GM12878 (cell line): ENCODE measurements at regions not wholly inside any gene's neighbourhood (a gene's known extent, or its start where the extent isn't known, plus 50 kb on each side); places are given as distances from the start of the nearest gene placed in this dataset.

ENCODE experiments used
- ATAC-seq: fragments of 200-7000 bp; cut with Tn5 transposase; 3 replicates; pipeline ENCODE4 v1.9.1; 2020; ENCODE audit warnings: mild to moderate bottlenecking, moderate library complexity
- BruUV-seq: library from RNA; stranded (reverse); fragments of 400-500 nt; replicated peaks from 2 replicates; lab custom pipeline; 2021; lab: Mats Ljungman, UMichigan
- CTCF ChIA-PET: fragments of 300-600 bp; sonication (Branson Sonifier 250); formaldehyde crosslinking; extraction: SDS; loops from one replicate; lab custom pipeline; 2021; ENCODE audit warnings: inconsistent platforms; lab: Yijun Ruan, JAX
- POLR2A ChIA-PET: fragments of 350-600 bp; formaldehyde crosslinking; extraction: SDS; loops from one replicate; lab custom pipeline; 2021; ENCODE audit warnings: inconsistent platforms; lab: Charles Lee
- RAD21 ChIA-PET: fragments of 300-600 bp; sonication (Branson Sonifier 250); formaldehyde crosslinking; loops from one replicate; lab custom pipeline; 2023; ENCODE audit warnings: antibody characterized with exemption; ENCODE audit not compliant: unreplicated experiment; lab: Charles Lee
- SMC1A ChIA-PET: fragments of 300-600 bp; sonication (Branson Sonifier 250); formaldehyde crosslinking; loops from one replicate; lab custom pipeline; 2023; ENCODE audit not compliant: unreplicated experiment, uncharacterized antibody; lab: Charles Lee
- DNase-seq: peaks from one replicate; pipeline ENCODE4 v3.0.0-alpha.2; 2011; ENCODE audit warnings: low read depth, low spot score
- FAIRE-seq: peaks from 3 replicates; lab custom pipeline; 2011; peaks lifted over from hg19 to GRCh38; lab: Jason Lieb, UNC
- H2AFZ ChIP-seq: 2 replicates; pipeline ENCODE4 v1.6.0; 2011; ENCODE audit warnings: low read depth, low read length, control low read depth; ENCODE audit not compliant: control insufficient read depth
- H3K27ac ChIP-seq: 2 replicates; pipeline ENCODE4 v1.5.1; 2011; ENCODE audit warnings: control low read depth; ENCODE audit not compliant: control insufficient read depth, insufficient read depth
- H3K27me3 ChIP-seq, 2 experiments: replicated peaks in 1 of 2; 2 replicates each; pipeline versions ENCODE4 v1.6.0 to v1.6.1; 2011; ENCODE audit warnings: low read length in 1 of 2; ENCODE audit not compliant: control insufficient read depth in 2 of 2, insufficient read depth in 2 of 2
- H3K36me3 ChIP-seq, 2 experiments: 2 replicates each; pipeline ENCODE4 v1.5.1; 2011; ENCODE audit warnings: low read length in 1 of 2; ENCODE audit not compliant: control insufficient read depth in 2 of 2, insufficient read depth in 2 of 2
- H3K4me1 ChIP-seq: 2 replicates; pipeline ENCODE4 v1.6.1; 2011; ENCODE audit warnings: mild to moderate bottlenecking, low read length, moderate library complexity, mixed read lengths; ENCODE audit not compliant: control insufficient read depth, insufficient read depth
- H3K4me2 ChIP-seq: 2 replicates; pipeline ENCODE4 v1.6.0; 2011; ENCODE audit warnings: control low read depth; ENCODE audit not compliant: control insufficient read depth, insufficient read depth
- H3K4me3 ChIP-seq: fragments of 200-600 bp; sonication (generic); 2 replicates; pipeline ENCODE4 v1.5.1; 2016
- H3K79me2 ChIP-seq: 2 replicates; pipeline ENCODE4 v1.6.0; 2011; ENCODE audit warnings: low read length; ENCODE audit not compliant: control insufficient read depth, insufficient read depth
- H3K9ac ChIP-seq: 2 replicates; pipeline ENCODE4 v1.8.0; 2011; ENCODE audit warnings: low read length, control low read depth, mixed read lengths; ENCODE audit not compliant: control insufficient read depth, insufficient read depth
- H3K9me3 ChIP-seq: replicated peaks from 3 replicates; pipeline ENCODE4 v1.5.1; 2011; ENCODE audit warnings: mild to moderate bottlenecking, low read length; ENCODE audit not compliant: control insufficient read depth, insufficient read depth
- H4K20me1 ChIP-seq: 2 replicates; pipeline ENCODE4 v1.6.0; 2011; ENCODE audit not compliant: control insufficient read depth, insufficient read depth
- ASH2L ChIP-seq: fragments of 300-600, 200-600 bp; sonication (generic); IDR thresholded peaks from 2 replicates; pipeline ENCODE4 v1.6.1; 2017; ENCODE audit warnings: low read depth, mild to moderate bottlenecking, borderline replicate concordance
- BCL11A ChIP-seq: IDR thresholded peaks from 2 replicates; pipeline ENCODE4 v1.6.1; 2011; ENCODE audit warnings: low read depth, low read length
- CBX3 ChIP-seq: fragments of 200-600 bp; sonication (generic); IDR thresholded peaks from 2 replicates; pipeline ENCODE4 v1.6.1; 2016; ENCODE audit warnings: low read depth, borderline replicate concordance
- CHD2 ChIP-seq: IDR thresholded peaks from 2 replicates; pipeline ENCODE4 v1.6.1; 2011; ENCODE audit warnings: low read depth, low read length, improper control_type of control experiment, borderline replicate concordance
- EP300 ChIP-seq, 2 experiments: fragments of 150-350 bp in 1 of 2; IDR thresholded peaks; 2 replicates each; pipeline ENCODE4 v1.6.1; 2011 to 2012; ENCODE audit warnings: low read depth in 2 of 2, low read length in 2 of 2, borderline replicate concordance in 1 of 2, improper control_type of control experiment in 1 of 2, inconsistent platforms in 1 of 2; ENCODE audit not compliant: control insufficient read depth in 1 of 2
- ESRRA ChIP-seq: IDR thresholded peaks from 2 replicates; pipeline ENCODE4 v1.6.1; 2012; ENCODE audit warnings: mild to moderate bottlenecking, low read length, improper control_type of control experiment
- HCFC1 ChIP-seq: fragments of 150-350 bp; IDR thresholded peaks from 2 replicates; pipeline ENCODE4 v1.6.1; 2014; ENCODE audit warnings: low read length
- IKZF2 ChIP-seq, 2 experiments: fragments of 450-650 bp; IDR thresholded peaks; 2 replicates each; pipeline ENCODE4 v1.6.1; 2017; ENCODE audit warnings: mild to moderate bottlenecking in 2 of 2, moderate library complexity in 2 of 2
- JUND ChIP-seq: IDR thresholded peaks from 2 replicates; pipeline ENCODE4 v1.6.1; 2012; ENCODE audit warnings: low read depth, mild to moderate bottlenecking, low read length, improper control_type of control experiment, moderate library complexity
- NRF1 ChIP-seq: conservative IDR thresholded peaks from 2 replicates; pipeline ENCODE4 v1.6.1; 2011; ENCODE audit warnings: mild to moderate bottlenecking, low read depth, low read length, improper control_type of control experiment
- PAX8 ChIP-seq: fragments of 450-650 bp; IDR thresholded peaks from 2 replicates; pipeline ENCODE4 v1.6.1; 2017; ENCODE audit warnings: mild to moderate bottlenecking, moderate library complexity
- RBBP5 ChIP-seq: fragments of 200-600 bp; sonication (generic); conservative IDR thresholded peaks from 2 replicates; pipeline ENCODE4 v1.6.1; 2016
- RFX5 ChIP-seq: IDR thresholded peaks from 2 replicates; pipeline ENCODE4 v1.6.1; 2011; ENCODE audit warnings: low read depth, low read length, improper control_type of control experiment
- SIN3A ChIP-seq: IDR thresholded peaks from 2 replicates; pipeline ENCODE4 v1.6.1; 2012; ENCODE audit warnings: low read depth, low read length, improper control_type of control experiment
- STAT3 ChIP-seq: IDR thresholded peaks from 2 replicates; pipeline ENCODE4 v1.6.1; 2011; ENCODE audit warnings: low read depth, low read length, improper control_type of control experiment
- USF1 ChIP-seq: IDR thresholded peaks from 2 replicates; pipeline ENCODE4 v1.6.1; 2011; ENCODE audit warnings: borderline replicate concordance, low read depth, mild to moderate bottlenecking, moderate library complexity, mixed read lengths, low read length; ENCODE audit not compliant: insufficient read depth; ENCODE audit errors: extremely low read length
- ZNF207 ChIP-seq: fragments of 450-650 bp; IDR thresholded peaks from 2 replicates; pipeline ENCODE4 v1.6.1; 2014; ENCODE audit warnings: antibody characterized with exemption, mild to moderate bottlenecking, borderline replicate concordance
- WGBS: methylation state at CpG from one replicate; pipeline ENCODE4 v1.1.6; 2016; ENCODE audit warnings: low lambda C conversion rate; ENCODE audit not compliant: insufficient replicate concordance, insufficient coverage; ENCODE audit errors: missing lambda C conversion rate; 5-methylcytosine and 5-hydroxymethylcytosine counted together
- in situ Hi-C: fragments of 300-500 bp; cut with MboI; formaldehyde crosslinking; loops from 9 replicates; pipeline ENCODE4 v1.14.3; 2018; ENCODE audit warnings: mixed read lengths
- intact Hi-C: fragments of 100-400 bp; cut with micrococcal nuclease; formaldehyde crosslinking; loops from one replicate; pipeline ENCODE4 v1.14.2; 2022; ENCODE audit not compliant: unreplicated experiment
- TF ChIP-seq, protein P1 (sequence below): fragments of 450-650 bp; IDR thresholded peaks from 2 replicates; pipeline ENCODE4 v1.6.1; 2017; ENCODE audit warnings: mild to moderate bottlenecking
- TF ChIP-seq, protein P2 (sequence below): fragments of 450-650 bp; IDR thresholded peaks from 2 replicates; pipeline ENCODE4 v1.6.1; 2018; ENCODE audit warnings: mild to moderate bottlenecking, low read depth, moderate library complexity; ENCODE audit not compliant: partially characterized antibody

- H4K20me1 ChIP-seq = no peaks in the 10 kb centered on the region
- intact Hi-C loops = no loop called here
- no peak overlapping the region for H3K4me2 ChIP-seq
- no peak overlapping the region for H3K4me3 ChIP-seq
- H3K27me3 ChIP-seq = no peaks in the 10 kb centered on the region; a peak in 2 of 4 replicates
- no TSS peak for BruUV-seq
- H3K36me3 ChIP-seq = no peaks in the 10 kb centered on the region
- no peak overlapping the region for H2AFZ ChIP-seq
- no peak for DNase-seq
- H3K79me2 ChIP-seq = no peaks in the 10 kb centered on the region
- in situ Hi-C loops = no loop called here
- no peak overlapping the region for H3K9ac ChIP-seq
- TF ChIP-seq HCFC1 = no peak
- TF ChIP-seq RBBP5 = no peak
- no peak for TF ChIP-seq ZNF207
- TF ChIP-seq STAT3 = no peak
- no peak for TF ChIP-seq PAX8
- TF ChIP-seq CHD2 = no peak
- no peak for TF ChIP-seq BCL11A
- no peak for TF ChIP-seq NRF1
- TF ChIP-seq IKZF2 (IDR thresholded peaks at IDR 0.05) = no peak
- TF ChIP-seq ESRRA = no peak
- TF ChIP-seq JUND = no peak
- no peak for TF ChIP-seq USF1
- no peak for TF ChIP-seq ASH2L
- no peak for TF ChIP-seq CBX3
- TF ChIP-seq, protein P1, sequence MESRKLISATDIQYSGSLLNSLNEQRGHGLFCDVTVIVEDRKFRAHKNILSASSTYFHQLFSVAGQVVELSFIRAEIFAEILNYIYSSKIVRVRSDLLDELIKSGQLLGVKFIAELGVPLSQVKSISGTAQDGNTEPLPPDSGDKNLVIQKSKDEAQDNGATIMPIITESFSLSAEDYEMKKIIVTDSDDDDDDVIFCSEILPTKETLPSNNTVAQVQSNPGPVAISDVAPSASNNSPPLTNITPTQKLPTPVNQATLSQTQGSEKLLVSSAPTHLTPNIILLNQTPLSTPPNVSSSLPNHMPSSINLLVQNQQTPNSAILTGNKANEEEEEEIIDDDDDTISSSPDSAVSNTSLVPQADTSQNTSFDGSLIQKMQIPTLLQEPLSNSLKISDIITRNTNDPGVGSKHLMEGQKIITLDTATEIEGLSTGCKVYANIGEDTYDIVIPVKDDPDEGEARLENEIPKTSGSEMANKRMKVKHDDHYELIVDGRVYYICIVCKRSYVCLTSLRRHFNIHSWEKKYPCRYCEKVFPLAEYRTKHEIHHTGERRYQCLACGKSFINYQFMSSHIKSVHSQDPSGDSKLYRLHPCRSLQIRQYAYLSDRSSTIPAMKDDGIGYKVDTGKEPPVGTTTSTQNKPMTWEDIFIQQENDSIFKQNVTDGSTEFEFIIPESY = no peak
- TF ChIP-seq SIN3A = no peak
- TF ChIP-seq, protein P2, sequence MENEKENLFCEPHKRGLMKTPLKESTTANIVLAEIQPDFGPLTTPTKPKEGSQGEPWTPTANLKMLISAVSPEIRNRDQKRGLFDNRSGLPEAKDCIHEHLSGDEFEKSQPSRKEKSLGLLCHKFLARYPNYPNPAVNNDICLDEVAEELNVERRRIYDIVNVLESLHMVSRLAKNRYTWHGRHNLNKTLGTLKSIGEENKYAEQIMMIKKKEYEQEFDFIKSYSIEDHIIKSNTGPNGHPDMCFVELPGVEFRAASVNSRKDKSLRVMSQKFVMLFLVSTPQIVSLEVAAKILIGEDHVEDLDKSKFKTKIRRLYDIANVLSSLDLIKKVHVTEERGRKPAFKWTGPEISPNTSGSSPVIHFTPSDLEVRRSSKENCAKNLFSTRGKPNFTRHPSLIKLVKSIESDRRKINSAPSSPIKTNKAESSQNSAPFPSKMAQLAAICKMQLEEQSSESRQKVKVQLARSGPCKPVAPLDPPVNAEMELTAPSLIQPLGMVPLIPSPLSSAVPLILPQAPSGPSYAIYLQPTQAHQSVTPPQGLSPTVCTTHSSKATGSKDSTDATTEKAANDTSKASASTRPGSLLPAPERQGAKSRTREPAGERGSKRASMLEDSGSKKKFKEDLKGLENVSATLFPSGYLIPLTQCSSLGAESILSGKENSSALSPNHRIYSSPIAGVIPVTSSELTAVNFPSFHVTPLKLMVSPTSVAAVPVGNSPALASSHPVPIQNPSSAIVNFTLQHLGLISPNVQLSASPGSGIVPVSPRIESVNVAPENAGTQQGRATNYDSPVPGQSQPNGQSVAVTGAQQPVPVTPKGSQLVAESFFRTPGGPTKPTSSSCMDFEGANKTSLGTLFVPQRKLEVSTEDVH = no peak
- no peak for TF ChIP-seq RFX5
- no peak for TF ChIP-seq EP300 (IDR thresholded peaks at IDR 0.05; ENCODE audit: borderline replicate concordance in 1 of 2, control insufficient read depth in 1 of 2, low read depth in 2 of 2, low read length in 2 of 2)
- TF ChIP-seq, all 136 proteins: peak for 0
- SMC1A ChIA-PET = no interaction called here
- RAD21 ChIA-PET = no interaction called here
- CTCF ChIA-PET = no interaction called here
- FAIRE-seq = no peak
- 12% methylated on average over 4 of the region's 4 CpGs for WGBS
- no peaks in the 10 kb centered on the region for H3K4me1 ChIP-seq
- no peak overlapping the region for H3K27ac ChIP-seq
- ATAC-seq = no peak
- POLR2A ChIA-PET = no interaction called here
- no peaks in the 10 kb centered on the region for H3K9me3 ChIP-seq
Measured at GRCh38 chr1:36602184-36602583, 119.5 kb upstream of the CSF3R start.
